GM21786 (cell line): ENCODE measurements at regions not wholly inside any gene's neighbourhood (a gene's known extent, or its start where the extent isn't known, plus 50 kb on each side); places are given as distances from the start of the nearest gene placed in this dataset.
A peak's percentile ranks its signal among the peaks of the same experiment; 100 is the strongest.
"Not testable (repeated sequence)": the region's sequence is repeated elsewhere in the genome, so short reads cannot be mapped to it uniquely, and the experiment has no call there.

Source experiments
- ATAC-seq: cut with Tn5 transposase; IDR thresholded peaks from one replicate; pipeline ENCODE4 v1.9.1; 2021; ENCODE audit not compliant: unreplicated experiment

DNA sequence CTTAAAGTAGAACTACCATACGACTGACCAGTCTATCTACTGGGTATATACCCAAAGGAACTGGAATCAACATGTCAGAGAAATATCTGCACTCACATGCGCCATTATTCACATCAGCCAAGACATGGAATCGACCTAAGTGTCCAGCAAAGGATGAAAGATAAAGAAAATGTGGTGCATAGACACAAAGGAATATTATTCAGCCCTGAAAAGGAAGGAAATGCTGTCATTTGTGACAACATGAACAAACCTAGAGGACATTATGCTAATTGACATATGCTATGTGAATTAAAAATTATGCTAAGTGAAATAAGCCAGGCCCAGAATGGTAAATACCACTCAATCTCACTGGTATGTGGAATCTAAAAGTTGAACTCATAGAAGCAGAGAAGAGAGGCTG, 123.7 kb downstream of the KLF6 start:
- ATAC-seq: no peak

DNA sequence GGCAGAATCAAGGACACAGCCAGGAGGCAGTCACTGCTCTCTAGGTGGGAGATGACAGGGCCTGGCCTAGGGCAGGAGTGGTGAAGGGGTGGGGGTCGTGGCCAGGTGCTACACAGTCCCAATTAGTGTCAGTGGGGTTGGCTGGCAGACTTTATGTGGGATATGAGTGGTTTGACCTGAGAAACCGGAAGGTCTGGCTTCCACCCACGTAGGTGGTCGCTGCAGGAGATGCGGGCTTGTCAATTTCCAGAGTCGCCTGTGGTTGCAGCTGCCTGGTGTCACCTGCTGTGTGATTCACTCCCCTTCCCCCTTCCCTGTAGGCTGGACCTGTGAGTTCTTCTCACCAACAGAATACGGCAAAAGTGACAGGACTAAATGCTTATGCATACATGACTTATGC, 124.3 kb downstream of the KLF6 start:
- no peak for ATAC-seq

DNA sequence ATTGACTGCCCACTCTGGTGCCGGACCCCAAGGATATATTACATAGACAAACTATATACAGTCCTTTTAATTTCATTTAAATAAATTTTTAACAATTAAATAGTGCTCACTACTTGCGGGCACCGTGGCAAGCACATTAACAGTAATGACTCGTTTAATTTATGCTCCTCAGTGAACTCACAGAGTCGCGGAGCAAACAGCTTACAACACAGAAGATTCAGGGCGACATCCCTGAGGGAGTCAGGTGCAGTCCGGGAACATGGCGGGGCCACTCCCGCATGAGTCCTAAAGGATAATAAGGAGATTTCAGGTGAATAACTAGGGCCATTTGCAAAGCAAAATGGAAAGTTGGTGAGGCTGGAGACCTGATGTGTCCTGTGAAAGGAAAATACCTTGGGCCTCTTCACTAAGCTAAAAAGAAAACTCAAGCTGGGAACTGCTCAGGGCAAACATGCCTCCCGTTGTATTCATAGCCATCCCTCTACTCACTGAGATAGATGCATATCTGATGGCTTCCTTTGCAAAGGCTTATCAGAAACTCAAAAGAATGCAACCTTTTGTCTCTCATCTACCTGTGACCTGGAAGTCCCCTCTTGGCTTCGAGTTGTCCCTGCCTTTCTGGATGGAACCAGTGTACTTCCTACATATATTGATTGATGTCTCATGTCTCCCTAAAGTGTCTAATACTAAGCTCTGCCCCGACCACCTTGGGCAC, 125.6 kb downstream of the KLF6 start:
- ATAC-seq: no peak

DNA sequence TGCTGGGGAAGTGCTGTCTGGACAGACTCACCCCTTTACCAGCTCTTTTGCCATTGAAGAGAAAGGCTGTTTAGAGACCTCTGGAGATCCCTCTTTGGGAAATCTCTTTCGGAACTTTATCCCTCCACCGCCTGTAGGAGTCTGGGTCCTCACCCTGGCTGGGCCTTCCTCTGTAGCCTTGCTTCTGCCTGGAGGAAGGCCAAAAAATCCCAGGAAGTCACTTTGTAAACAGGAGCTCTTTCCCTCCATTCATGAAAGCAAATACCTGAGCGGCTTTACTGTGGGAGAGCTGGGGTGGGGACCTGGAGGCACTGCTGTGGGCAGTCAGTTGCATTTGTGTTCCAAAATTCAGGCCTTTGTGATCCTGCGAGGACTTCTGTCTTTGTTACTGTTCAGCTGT, 126.2 kb downstream of the KLF6 start:
- ATAC-seq: no peak

DNA sequence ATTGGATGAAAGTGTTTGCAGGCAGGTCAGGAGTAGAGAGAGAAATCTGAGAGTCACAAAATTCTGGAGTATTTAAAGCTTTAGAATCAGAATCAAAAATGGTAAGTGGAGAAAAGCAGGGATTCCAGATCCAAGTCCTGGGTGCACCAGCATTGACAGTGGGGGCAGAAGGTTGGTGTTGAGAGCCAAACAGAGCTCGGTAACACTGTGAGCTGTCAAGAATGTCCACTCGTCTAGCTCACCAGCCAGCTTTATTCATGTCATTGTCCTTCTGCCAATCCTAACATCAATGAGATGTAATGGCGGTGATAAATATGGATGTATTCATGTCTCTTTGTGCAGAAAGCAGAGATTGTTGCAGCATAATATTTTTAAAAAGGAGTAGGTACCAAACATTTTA, 128.8 kb downstream of the KLF6 start:
- no peak for ATAC-seq

DNA sequence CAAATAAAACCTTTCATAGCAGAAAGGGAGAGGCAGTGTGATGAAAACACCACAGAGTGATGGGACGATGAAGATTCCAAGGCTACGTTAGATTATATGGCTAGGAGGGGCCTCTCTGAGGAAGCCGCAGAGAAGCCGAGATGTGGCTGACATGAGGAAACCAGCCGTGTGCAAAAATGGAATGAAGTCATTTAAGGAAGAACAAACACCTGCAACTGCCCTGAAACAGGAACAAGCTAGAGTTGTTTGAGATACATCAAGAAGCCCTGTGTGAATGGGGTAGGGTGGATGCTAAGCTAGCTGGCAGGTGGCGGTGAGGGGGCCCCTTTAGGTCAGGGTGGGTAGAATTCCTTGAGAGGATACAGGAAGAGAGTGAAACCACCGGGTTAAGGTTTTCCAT, 129.5 kb downstream of the KLF6 start:
- no peak for ATAC-seq

DNA sequence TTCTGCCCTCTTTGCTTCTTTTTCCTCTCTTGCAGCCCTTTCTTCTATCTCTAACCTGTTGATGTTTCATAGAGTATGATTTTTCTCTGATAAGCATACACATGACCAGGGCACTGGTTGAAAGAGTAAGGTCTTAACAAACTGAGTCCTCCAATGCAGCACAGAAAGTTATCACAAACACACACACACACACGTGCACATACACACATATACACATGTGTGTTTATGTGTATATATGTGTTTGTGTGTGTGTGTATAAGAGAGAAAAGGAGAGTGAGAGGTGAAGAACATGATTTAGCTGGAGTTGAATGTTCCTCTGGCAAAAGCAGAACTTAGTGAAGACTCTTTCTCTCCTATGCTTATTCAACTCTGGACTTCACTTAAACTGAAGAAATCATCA, 130.0 kb downstream of the KLF6 start:
- no peak for ATAC-seq

DNA sequence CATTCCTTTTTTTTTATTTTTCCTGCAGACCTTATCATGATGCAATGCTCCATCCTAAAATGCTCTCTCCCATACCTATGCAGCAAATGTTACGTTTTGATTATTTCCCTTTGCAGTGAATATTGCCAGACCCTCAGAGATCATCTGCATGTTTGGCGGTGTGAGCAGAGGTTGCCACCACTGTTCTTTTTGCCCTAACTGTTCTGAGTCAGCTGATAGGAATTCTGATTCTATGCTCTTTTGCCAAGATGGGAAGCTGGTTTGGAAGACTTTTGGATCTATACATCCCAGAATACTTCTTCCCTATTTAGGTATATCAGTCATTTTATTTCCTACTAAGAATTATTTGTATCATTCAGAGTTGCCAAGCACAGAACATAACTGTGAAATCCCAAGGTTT, 130.5 kb downstream of the KLF6 start:
- no peak for ATAC-seq

DNA sequence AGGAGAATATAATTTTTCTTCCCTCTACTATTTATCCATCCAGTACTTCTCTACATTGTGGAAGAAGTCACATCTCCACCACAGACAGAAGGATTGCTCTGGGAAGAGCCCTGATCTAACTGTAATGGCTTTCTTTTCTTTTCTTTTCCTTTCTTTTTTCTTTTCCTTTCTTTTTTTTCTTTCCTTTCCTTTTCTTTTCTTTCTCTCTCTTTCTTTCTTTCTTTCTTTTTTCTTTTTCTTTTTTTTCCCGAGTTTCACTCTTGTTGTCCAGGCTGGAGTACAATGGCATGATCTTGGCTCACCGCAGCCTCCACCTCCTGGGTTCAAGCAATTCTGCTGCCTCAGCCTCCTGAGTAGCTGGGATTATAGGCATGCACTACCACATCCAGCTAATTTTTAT, 131.7 kb downstream of the KLF6 start:
- ATAC-seq: not testable (repeated sequence)

DNA sequence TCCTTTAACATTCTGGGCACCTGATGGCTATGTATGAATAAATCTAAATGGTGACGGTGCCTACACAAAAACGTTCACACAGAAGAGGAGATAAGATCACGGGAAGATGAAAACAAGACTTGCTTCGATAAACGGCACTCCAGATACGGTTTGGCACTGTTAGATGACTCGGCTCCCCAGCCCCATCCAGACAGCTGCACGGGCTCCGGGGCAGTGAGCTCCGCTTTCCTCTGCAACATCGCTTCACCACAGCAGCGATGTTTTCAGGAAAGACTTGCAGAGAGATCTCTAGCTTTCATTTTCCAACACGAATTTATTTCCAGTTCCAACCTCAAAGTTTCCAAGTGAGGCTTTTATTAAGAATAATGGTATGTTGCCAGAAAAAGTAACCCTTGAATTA, 132.1 kb downstream of the KLF6 start:
- ATAC-seq: no peak

DNA sequence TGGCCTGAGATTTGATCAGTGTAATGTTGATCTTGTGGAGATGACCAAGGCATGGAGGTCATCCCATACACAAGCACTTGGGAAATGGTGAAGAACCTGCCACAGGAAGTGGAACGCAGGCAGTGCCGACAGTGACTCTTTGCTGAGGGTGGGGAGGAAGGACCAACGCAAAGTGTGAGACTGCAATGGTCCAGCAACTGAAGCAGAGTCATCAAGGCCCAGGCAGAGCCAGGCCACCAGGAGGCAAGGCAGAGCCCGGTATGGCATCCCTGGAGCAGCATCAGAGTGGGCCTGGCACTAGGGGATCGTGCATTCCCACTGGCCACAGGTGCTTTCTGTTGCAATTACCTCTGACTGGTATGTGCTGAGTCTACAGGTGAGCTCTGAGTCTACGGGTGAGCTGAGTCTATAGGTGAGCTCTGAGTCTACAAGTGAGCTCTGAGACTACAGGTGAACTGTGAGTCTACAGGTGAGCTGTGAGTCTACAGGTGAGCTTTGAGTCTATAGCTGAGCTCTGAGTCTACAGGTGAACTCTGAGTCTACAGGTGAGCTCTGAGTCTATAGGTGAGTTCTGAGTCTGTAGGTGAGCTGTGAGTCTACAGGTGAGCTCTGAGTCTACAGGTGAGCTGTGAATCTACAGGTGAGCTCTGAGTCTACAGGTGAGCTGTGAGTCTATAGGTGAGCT, 132.9 kb downstream of the KLF6 start:
- ATAC-seq: no peak

DNA sequence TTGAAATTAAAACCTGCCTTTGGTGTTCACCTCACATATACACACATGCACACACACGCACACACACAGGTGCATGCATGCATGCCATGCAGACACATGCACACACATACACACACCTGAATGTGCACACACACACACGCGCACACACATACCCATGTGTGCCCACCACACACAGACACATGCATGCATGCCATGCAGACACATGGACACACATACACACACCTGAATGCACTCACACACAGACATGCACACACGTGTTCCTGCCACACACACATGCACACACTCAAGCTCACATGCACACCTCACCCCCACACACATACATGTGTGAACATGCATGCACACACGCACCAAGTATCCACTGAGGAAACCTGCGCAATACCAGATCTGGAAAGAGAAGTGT, 136.4 kb downstream of the KLF6 start:
- no peak for ATAC-seq

DNA sequence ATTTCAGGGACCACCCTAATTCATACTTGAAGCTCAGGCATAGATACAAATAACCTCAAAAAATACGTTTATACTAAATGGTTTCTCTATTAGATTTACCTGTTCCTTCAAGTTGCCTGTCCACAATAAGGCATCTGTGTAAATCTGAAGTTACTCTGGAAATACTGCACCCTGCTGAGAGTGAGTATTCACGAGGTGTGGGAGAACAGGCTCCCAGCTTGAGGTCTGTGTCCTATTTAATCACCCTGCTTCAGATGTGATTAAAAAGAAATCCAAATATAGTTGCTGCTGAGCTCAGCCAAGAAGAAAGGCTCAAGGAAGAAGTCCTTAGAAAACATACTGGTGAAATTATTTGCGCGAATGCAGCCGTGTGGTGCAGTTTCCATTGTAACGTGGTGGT, 136.8 kb downstream of the KLF6 start:
- ATAC-seq: no peak

DNA sequence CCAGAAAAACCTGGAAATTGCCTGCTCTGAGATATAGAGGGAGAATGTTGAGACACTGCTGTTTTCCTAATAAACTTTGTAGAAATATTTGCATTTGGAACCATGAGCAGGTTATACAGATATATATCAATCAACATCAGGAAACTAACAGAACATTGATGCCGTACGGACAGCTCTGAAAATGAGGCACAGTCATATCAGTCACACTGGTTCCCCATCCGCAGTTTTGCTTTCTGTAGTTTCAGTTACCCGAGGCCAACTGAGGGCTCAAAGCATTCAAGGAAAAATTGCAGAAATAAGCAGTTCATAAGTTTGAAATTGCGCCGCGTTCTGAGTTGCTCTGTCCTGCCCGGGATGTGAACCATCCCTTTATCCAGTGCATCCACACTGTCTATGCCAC, 137.9 kb downstream of the KLF6 start:
- ATAC-seq: peak; percentile 52

DNA sequence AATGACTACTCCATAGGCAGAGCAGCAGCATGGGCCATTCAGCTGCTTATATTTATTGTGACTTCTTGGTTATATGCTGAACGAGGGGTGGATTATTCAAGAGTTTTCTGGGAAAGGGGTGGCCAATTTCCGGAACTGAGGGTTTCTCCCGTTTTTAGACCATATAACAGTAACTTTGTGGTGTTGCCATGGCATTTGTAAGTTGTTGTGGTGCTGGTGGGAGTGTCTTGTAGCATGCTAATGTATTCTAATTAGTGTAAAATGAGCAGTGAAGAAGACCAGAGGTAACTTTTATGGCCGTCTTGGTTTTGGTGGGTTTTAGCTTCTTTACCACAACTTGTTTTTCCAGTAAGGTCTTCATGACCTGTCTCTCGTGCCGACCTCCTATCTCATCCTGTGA, 139.6 kb downstream of the KLF6 start:
- no peak for ATAC-seq

DNA sequence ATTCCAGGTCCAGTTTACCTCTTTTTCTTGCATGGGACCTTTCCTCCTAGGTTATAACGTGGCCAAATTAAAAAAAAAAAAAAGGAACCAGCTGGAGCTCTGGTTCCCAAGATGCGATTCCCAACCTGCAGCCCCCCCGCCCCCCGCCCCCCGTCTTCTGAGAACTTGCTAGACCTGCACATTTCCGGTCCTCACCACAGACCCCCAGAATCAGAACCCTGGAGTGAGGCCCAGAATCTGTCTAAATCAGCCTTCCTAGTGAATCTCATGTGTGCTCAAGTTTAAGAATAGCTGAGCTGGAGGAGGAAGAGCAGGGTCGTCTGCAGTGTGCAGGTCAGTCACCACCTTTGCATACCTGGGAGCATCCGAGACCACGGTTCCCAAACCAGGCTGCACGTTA, 144.2 kb downstream of the KLF6 start:
- ATAC-seq: no peak

DNA sequence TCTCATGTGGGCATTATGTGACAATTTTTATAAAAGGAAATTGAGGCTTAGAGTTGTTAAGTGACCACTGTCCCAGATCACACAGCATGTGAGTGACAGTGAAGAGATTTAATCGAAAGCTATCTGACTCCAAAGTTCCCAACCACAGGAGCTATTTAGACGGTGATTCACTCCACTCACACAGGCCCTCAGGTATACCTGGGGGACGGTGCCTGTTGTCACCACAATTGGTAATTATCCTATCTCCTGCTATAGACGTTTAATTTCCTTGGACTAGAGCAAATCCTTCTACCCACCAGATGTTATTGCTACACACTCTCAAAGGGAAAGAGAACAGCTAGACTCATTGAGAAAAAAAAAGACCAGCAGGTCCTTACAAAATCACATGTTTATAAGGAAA, 145.5 kb downstream of the KLF6 start:
- no peak for ATAC-seq

DNA sequence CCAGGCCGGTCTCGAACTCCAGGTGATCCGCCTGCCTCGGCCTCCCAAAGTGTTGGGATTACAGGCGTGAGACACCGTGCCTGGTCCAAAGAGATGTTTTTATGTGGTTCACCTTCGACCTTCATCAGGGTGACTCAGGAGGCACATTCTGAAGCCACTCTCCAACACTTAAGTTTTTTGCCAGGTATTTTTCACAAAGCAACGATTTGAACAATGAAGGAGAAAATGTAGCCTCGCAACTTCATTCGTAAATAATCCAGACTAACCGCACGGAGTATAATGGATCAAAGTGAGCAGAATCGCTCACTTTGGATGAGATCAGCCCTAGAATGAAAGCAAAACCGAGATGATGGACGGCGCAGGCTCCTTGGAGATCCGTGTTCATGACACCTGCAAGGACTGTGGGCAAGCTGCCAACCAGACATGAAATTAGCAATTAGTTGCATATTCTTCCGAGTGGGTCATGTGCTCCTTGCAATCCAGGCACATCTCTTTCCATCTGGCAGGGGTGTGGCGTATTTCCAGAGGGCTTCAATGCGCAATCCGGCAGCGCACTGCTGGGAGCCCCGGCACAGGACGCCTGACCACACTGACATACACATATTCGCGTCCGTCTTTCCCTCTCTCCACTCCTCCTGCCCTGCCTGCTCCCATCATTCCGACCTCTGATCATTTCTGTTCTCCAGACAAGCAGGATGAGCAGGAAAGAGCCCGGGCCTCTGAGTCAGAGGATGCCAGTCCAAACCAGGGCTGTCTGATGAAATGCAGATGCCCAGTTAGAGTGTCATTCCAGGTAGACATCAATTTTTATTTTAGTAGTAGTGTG, 148.4 kb downstream of the KLF6 start:
- ATAC-seq: no peak

DNA sequence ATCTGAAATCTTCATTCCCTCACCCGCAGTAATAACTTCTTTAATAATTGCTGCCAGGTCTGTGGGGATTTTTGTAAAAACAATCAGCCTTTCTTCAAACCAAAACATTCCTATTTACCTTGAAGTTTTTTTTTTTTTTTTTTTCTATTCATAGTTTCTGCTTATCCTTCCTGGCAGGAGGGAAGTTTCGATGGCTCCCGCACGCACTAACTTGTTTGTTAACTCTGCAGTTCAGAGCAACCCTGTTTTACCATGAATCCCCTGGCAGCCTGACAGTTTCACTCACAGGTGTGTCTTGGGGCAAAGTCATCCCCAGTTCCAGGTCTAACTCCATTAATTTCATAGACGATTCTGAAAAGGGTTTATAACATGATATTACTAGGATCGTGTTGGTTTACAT, 149.3 kb downstream of the KLF6 start:
- ATAC-seq: no peak

DNA sequence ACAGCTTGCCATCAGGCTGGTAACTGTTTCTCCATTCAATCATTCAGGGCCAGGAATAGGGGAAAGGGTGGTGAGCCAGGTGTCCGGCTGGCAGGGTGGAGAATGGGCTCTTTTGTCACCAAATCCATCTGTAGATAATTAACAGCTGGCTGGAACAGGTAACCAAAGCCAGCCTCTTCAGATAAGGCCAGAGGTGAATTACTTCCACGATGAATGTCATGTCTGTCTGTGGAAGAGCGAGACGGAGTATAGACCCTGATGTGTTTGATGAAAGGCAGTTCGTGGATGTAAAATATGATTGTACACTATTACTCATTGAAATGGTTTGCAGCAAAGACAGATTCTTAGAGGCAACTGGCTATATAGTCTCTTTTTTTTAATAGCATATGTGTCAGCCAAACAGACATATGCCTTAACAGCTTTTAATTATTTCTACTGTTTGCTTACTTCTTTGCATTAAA, 149.8 kb downstream of the KLF6 start:
- ATAC-seq: no peak

DNA sequence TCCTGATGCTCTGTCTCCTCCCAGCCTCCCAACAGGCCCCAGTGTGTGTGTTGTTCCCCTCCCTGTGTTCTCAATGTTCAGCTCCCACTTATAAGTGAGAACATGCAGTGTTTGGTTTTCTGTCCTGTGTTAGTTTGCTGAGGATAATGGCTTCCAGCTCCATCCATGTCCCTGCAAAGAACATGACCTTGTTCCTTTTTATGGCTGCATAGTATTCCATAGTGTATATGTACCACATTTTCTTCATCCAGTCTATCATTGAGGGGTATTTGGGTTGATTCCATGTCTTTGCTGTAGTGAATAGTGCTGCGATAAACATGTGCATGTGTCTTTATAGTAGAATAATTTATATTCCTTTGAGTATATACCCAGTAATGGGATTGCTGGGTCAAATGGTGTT, 150.4 kb downstream of the KLF6 start:
- ATAC-seq: not testable (repeated sequence)
